Gastroesophageal sphincter (tissue), 4 donors: ENCODE measurements at regions not wholly inside any gene's neighbourhood (a gene's known extent, or its start where the extent isn't known, plus 50 kb on each side); places are given as distances from the start of the nearest gene placed in this dataset.
A peak's percentile ranks its signal among the peaks of the same experiment; 100 is the strongest.
"Not testable (repeated sequence)": the region's sequence is repeated elsewhere in the genome, so short reads cannot be mapped to it uniquely, and the experiment has no call there.

Experiments
- ATAC-seq: fragments of 150-250 bp; one replicate; pipeline ENCODE4 v1.9.1; 2016; ENCODE audit warnings: mild to moderate bottlenecking, moderate library complexity
- H3K27ac ChIP-seq, 4 donors: fragments of 200-600 bp; sonication (generic) in 3 of 4; 1 replicate in 3 of 4; 2 replicates in 1 of 4; pipeline ENCODE4 v1.5.1; 2016 to 2019
- H3K27me3 ChIP-seq: fragments of 200-600 bp; sonication (generic); one replicate; pipeline ENCODE4 v1.5.1; 2019
- H3K36me3 ChIP-seq, 2 donors: fragments of 200-600 bp; sonication (generic); one replicate each; pipeline ENCODE4 v1.5.1; 2019; ENCODE audit warnings: control low read depth in 1 of 2
- H3K4me1 ChIP-seq, 3 donors: fragments of 200-600 bp; sonication (generic); 1 replicate in 2 of 3; 2 replicates in 1 of 3; pipeline ENCODE4 v1.5.1; 2016 to 2019; ENCODE audit warnings: control low read depth in 2 of 3
- H3K4me3 ChIP-seq, 2 donors: fragments of 200-600 bp; sonication (generic); one replicate each; pipeline ENCODE4 v1.5.1; 2019; ENCODE audit warnings: mild to moderate bottlenecking in 1 of 2, moderate library complexity in 1 of 2
- H3K9me3 ChIP-seq, 3 donors: fragments of 200-600 bp; sonication (generic); one replicate each; pipeline ENCODE4 v1.5.1; 2017 to 2019; ENCODE audit warnings: control low read depth in 2 of 3
- CTCF ChIP-seq, 4 experiments: fragments of 200-600 bp in 2 of 4; fragments of 450-650 bp in 2 of 4; sonication (generic) in 1 of 4; IDR thresholded peaks; one replicate each; pipeline ENCODE4 v1.5.1; 2017 to 2019; ENCODE audit warnings: antibody characterized with exemption in 4 of 4, mild to moderate bottlenecking in 2 of 4, moderate library complexity in 2 of 4
- EP300 ChIP-seq: sonication (generic); formaldehyde crosslinking; IDR thresholded peaks from one replicate; pipeline ENCODE4 v1.6.1; 2017; ENCODE audit warnings: antibody characterized with exemption, mild to moderate bottlenecking
- POLR2A ChIP-seq, 2 donors: fragments of 450-650 bp; IDR thresholded peaks; one replicate each; pipeline ENCODE4 v1.6.1; 2017; ENCODE audit warnings: antibody characterized with exemption in 2 of 2, mild to moderate bottlenecking in 2 of 2, moderate library complexity in 1 of 2
- POLR2AphosphoS5 ChIP-seq: sonication (generic); formaldehyde crosslinking; IDR thresholded peaks from one replicate; pipeline ENCODE4 v1.6.1; 2017; ENCODE audit warnings: antibody characterized with exemption
- WGBS, 2 donors: methylation state at CpG; one replicate each; pipeline ENCODE4 v1.1.5; 2018; ENCODE audit warnings: low coverage in 1 of 2; 5-methylcytosine and 5-hydroxymethylcytosine counted together

DNA sequence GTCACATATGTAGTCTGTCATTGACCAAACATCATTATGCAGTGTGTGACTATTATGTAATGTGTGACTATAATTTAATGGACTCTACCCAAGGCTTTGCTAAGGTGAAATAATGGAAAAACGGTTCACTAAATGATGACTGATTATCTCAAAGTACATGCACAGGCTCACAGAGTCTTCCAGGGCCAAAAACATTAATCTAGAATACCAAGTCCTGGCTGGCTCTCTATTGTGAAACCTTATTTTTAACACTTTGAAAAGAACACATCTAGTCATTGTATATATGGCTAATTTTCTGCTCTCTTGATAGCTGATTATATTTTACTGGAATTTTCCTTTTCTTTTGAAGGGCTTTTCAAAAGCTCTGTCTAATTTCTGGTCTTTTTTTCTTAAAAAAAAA lies 102.9 kb upstream of the THUMPD2 start:
- Histone ChIP-seq H3K4me3 (no peak overlapping the region), H3K9me3 (no peaks in the 10 kb centered on the region), H3K27me3 (no peaks in the 10 kb centered on the region), H3K27ac (peak overlapping the region; percentile 54 to 79 (median 71)), H3K4me1 (peaks cover 0 to 24% (median 6%) of the 10 kb centered on the region in 3 donors), H3K36me3 (no peaks in the 10 kb centered on the region)
- TF ChIP-seq POLR2A (IDR thresholded peaks at IDR 0.05) = no peak
- no peak for TF ChIP-seq POLR2AphosphoS5
- no peak for TF ChIP-seq EP300
- no peak for TF ChIP-seq CTCF (IDR thresholded peaks at IDR 0.05)
- WGBS, 2 donors = 10 to 33% methylated on average over 1 of the region's 1 CpG
- ATAC-seq = peak; percentile 81

DNA sequence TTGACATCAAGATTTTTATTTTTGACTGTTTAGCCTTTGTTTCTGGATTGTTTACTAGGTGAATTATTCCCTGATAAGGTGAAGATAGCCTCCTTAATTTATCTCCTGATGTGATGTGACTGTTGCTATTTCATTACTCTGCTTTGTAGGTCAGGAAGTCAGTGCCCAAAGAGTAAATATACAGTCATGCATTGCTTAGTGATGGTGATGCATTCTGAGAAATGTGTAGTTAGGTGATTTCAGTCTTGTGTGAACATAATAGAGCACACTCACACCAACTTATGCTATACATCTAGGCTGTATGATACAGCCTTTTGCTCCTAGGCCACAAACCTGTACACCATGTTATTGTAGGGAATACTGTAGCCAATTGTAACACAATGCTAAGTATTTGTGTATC lies 102.4 kb upstream of the THUMPD2 start:
- H3K4me1 ChIP-seq = peaks cover 0 to 24% (median 6%) of the 10 kb centered on the region in 3 donors
- TF ChIP-seq POLR2AphosphoS5 (no peak), CTCF (IDR thresholded peaks at IDR 0.05) (no peak), POLR2A (IDR thresholded peaks at IDR 0.05) (no peak), EP300 (no peak)
- H3K36me3 ChIP-seq = no peaks in the 10 kb centered on the region
- H3K27ac ChIP-seq = peak overlapping the region; percentile 54 to 79 (median 71)
- ATAC-seq = no peak
- no peak overlapping the region for H3K4me3 ChIP-seq
- H3K9me3 ChIP-seq = no peaks in the 10 kb centered on the region
- no peaks in the 10 kb centered on the region for H3K27me3 ChIP-seq

GRCh38 chr2:39879001-39879400 lies 99.9 kb upstream of the THUMPD2 start:
- WGBS, 2 donors = 94 to 100% methylated on average over 2 of the region's 2 CpGs
- not testable (repeated sequence) for H3K27ac ChIP-seq, H3K9me3 ChIP-seq, H3K36me3 ChIP-seq, H3K4me3 ChIP-seq, ATAC-seq, H3K27me3 ChIP-seq
- peaks cover 7 to 41% (median 11%) of the 10 kb centered on the region in 3 donors for H3K4me1 ChIP-seq

DNA sequence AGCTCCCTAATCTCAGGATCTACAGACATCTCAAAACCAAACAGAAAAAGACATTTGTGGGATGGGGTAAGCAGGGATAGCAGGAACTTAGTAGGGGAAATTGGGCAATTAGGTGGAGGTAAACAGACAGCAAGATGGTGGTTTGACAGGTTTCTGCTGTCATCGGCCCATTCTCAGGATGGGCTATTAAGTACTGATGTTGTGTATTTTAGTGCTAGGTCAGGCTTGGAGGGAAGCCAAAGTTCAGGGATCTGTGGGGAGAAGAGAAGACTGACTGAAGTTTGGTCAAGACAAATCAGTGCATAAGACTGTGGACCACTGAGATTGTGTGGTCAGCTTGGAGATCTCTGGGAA lies 96.8 kb upstream of the THUMPD2 start:
- TF ChIP-seq CTCF (IDR thresholded peaks at IDR 0.05) (no peak), POLR2A (IDR thresholded peaks at IDR 0.05) (no peak), EP300 (no peak), POLR2AphosphoS5 (no peak)
- H3K36me3 ChIP-seq = no peaks in the 10 kb centered on the region
- H3K4me3 ChIP-seq = no peak overlapping the region
- peaks cover 6 to 22% (median 7%) of the 10 kb centered on the region in 3 donors for H3K4me1 ChIP-seq
- no peak for ATAC-seq
- 36 to 43% methylated on average over 1 of the region's 1 CpG for WGBS, 2 donors
- peak overlapping the region; percentile 74 to 95 (median 76) for H3K27ac ChIP-seq
- H3K27me3 ChIP-seq = no peaks in the 10 kb centered on the region
- H3K9me3 ChIP-seq = no peaks in the 10 kb centered on the region

GRCh38 chr2:39875182-39875913 lies 96.3 kb upstream of the THUMPD2 start:
- TF ChIP-seq POLR2A (IDR thresholded peaks at IDR 0.05) (no peak), EP300 (no peak), CTCF (IDR thresholded peaks at IDR 0.05) (no peak), POLR2AphosphoS5 (peak; percentile 94)
- Histone ChIP-seq H3K27me3 (no peaks in the 10 kb centered on the region), H3K4me3 (no peak overlapping the region), H3K4me1 (peaks cover 6 to 23% (median 7%) of the 10 kb centered on the region in 3 donors), H3K9me3 (no peaks in the 10 kb centered on the region), H3K27ac (peak overlapping the region; percentile 74 to 95 (median 76)), H3K36me3 (no peaks in the 10 kb centered on the region)
- peak; percentile 97 for ATAC-seq
- WGBS, 2 donors = 10 to 20% methylated on average over 4 to 5 of the region's 5 CpGs
